ENCODE measurements at regions not wholly inside any gene's neighbourhood (a gene's known extent, or its start where the extent isn't known, plus 50 kb on each side); places are given as distances from the start of the nearest gene placed in this dataset.
"Not testable (repeated sequence)": the region's sequence is repeated elsewhere in the genome, so short reads cannot be mapped to it uniquely, and the experiment has no call there.

- ATAC-seq, result no peak
- no peak for DNase-seq (ENCODE audit: low spot score)
- no peak overlapping the region for H3K4me3 Mint-ChIP-seq
- no peaks in the 10 kb centered on the region for H3K4me1 Mint-ChIP-seq
- no peaks in the 10 kb centered on the region for H3K27me3 Mint-ChIP-seq (ENCODE audit: low read depth)
- peaks cover 8% of the 10 kb centered on the region for H3K36me3 Mint-ChIP-seq
- peaks cover 32% of the 10 kb centered on the region for H3K9me3 Mint-ChIP-seq
- POLR2A ChIA-PET, result no interaction called here
- TF ChIP-seq CTCF (IDR thresholded peaks at IDR 0.05), result no peak
- TF ChIP-seq RELA (CRISPR knock-in tag; IDR thresholded peaks at IDR 0.05; ENCODE audit: borderline replicate concordance), result no peak
- TF ChIP-seq TEAD4 (CRISPR knock-in tag; IDR thresholded peaks at IDR 0.05), result no peak
- no peak for TF ChIP-seq ATF6 (CRISPR knock-in tag; IDR thresholded peaks at IDR 0.05)
- TF ChIP-seq NFE2L1 (CRISPR knock-in tag; IDR thresholded peaks at IDR 0.05), result no peak
- TF ChIP-seq ZNF532 (CRISPR knock-in tag; IDR thresholded peaks at IDR 0.05; ENCODE audit: borderline replicate concordance), result no peak
- TF ChIP-seq ZNF121 (CRISPR knock-in tag; IDR thresholded peaks at IDR 0.05), result no peak
- TF ChIP-seq ZNF396 (CRISPR knock-in tag; IDR thresholded peaks at IDR 0.05; ENCODE audit: borderline replicate concordance), result no peak
- no peak for TF ChIP-seq JAZF1 (CRISPR knock-in tag; IDR thresholded peaks at IDR 0.05)
- TF ChIP-seq ELF4 (CRISPR knock-in tag; IDR thresholded peaks at IDR 0.05; ENCODE audit: low read depth), result no peak
- TF ChIP-seq MXD4 (CRISPR knock-in tag; IDR thresholded peaks at IDR 0.05; ENCODE audit: borderline replicate concordance), result no peak
- no peak for TF ChIP-seq AFF4 (CRISPR knock-in tag; IDR thresholded peaks at IDR 0.05; ENCODE audit: borderline replicate concordance)
- no peak for TF ChIP-seq GRHL2 (CRISPR knock-in tag; IDR thresholded peaks at IDR 0.05; ENCODE audit: insufficient replicate concordance, severe bottlenecking)
- TF ChIP-seq ZNF512 (CRISPR knock-in tag; IDR thresholded peaks at IDR 0.05; ENCODE audit: borderline replicate concordance), result no peak
- no peak overlapping the region for H3K27ac Mint-ChIP-seq
- CTCF ChIA-PET, result interaction anchor here (1.2 kb wide), 1 partner anchor 35 kb away, joined by 3 read pairs; no protein-coding TSS in a partner anchor
Observed at GRCh38 chr13:97890573-97890972, 62.9 kb upstream of the IPO5 start.

- H3K9me3 Mint-ChIP-seq, result peaks cover 32% of the 10 kb centered on the region
- DNase-seq (ENCODE audit: low spot score); POLR2A ChIA-PET; CTCF ChIA-PET; H3K4me3 Mint-ChIP-seq; H3K27ac Mint-ChIP-seq; H3K36me3 Mint-ChIP-seq; H3K27me3 Mint-ChIP-seq (ENCODE audit: low read depth); ATAC-seq; H3K4me1 Mint-ChIP-seq: not testable (repeated sequence)
Observed at GRCh38 chr13:97891964-97892363, 61.5 kb upstream of the IPO5 start.
